NT2/D1 (cell line): ENCODE measurements at regions not wholly inside any gene's neighbourhood (a gene's known extent, or its start where the extent isn't known, plus 50 kb on each side); places are given as distances from the start of the nearest gene placed in this dataset.
A peak's percentile ranks its signal among the peaks of the same experiment; 100 is the strongest.
"Not testable (repeated sequence)": the region's sequence is repeated elsewhere in the genome, so short reads cannot be mapped to it uniquely, and the experiment has no call there.

Experiments
- DNase-seq: peaks from one replicate; pipeline ENCODE4 v3.0.0-alpha.2; 2011; ENCODE audit warnings: low read depth, low spot score
- H3K27me3 ChIP-seq: 2 replicates; pipeline ENCODE4 v1.6.0; 2011; ENCODE audit warnings: mild to moderate bottlenecking; ENCODE audit not compliant: insufficient read length, insufficient read depth
- H3K36me3 ChIP-seq: 2 replicates; pipeline ENCODE4 v1.6.1; 2011; ENCODE audit warnings: mild to moderate bottlenecking, low read length, mixed read lengths; ENCODE audit not compliant: insufficient read depth, insufficient read length
- H3K4me1 ChIP-seq: 2 replicates; pipeline ENCODE4 v1.5.1; 2011; ENCODE audit not compliant: insufficient read depth, insufficient read length
- H3K4me3 ChIP-seq: 2 replicates; pipeline ENCODE4 v1.5.1; 2011; ENCODE audit warnings: low read depth; ENCODE audit not compliant: insufficient read length
- H3K9ac ChIP-seq: 2 replicates; pipeline ENCODE4 v1.6.0; 2011; ENCODE audit warnings: low read depth; ENCODE audit not compliant: insufficient read length
- H3K9me3 ChIP-seq: 2 replicates; pipeline ENCODE4 v1.5.1; 2011; ENCODE audit warnings: mild to moderate bottlenecking, low read length; ENCODE audit not compliant: insufficient read depth
- SUZ12 ChIP-seq: IDR thresholded peaks from 2 replicates; pipeline ENCODE4 v1.6.1; 2011; ENCODE audit not compliant: insufficient read length, insufficient read depth; ENCODE audit errors: extremely low read depth
- YY1 ChIP-seq: IDR thresholded peaks from 2 replicates; pipeline ENCODE4 v1.6.1; 2011; ENCODE audit not compliant: insufficient read length, insufficient read depth
- ZNF274 ChIP-seq: IDR thresholded peaks from 2 replicates; pipeline ENCODE4 v1.6.1; 2011; ENCODE audit warnings: mild to moderate bottlenecking, low read depth, low read length

DNA sequence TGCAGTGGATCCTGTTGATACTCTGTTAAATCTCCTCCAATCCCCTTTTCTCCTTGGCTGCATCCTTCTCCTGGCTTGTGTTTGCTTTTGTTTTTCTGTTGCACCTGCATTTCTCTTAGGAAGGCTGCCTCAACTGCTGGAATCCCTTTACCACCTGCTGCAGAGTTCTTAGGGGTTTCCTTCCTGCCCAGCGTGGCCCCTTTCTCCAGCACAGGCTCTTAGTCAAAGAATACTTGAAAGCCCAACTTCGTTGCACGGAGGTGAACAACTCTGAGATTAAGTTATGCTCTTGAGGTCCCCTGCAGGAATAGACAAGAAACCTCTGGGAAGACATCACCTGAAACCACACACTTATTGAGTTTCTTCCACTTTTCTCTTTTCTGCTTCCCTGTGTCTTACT lies 121.6 kb upstream of the GRM7 start:
- H3K27me3 ChIP-seq = no peaks in the 10 kb centered on the region
- TF ChIP-seq ZNF274 = no peak
- no peaks in the 10 kb centered on the region for H3K4me1 ChIP-seq
- H3K4me3 ChIP-seq = no peak overlapping the region
- H3K9ac ChIP-seq = no peak overlapping the region
- no peak for DNase-seq
- no peaks in the 10 kb centered on the region for H3K9me3 ChIP-seq
- H3K36me3 ChIP-seq = no peaks in the 10 kb centered on the region

GRCh38 chr3:6743067-6743720 lies 117.7 kb upstream of the GRM7 start:
- H3K4me3 ChIP-seq = no peak overlapping the region
- no peaks in the 10 kb centered on the region for H3K36me3 ChIP-seq
- H3K4me1 ChIP-seq = no peaks in the 10 kb centered on the region
- H3K9me3 ChIP-seq = no peaks in the 10 kb centered on the region
- no peak for TF ChIP-seq SUZ12
- no peak for TF ChIP-seq ZNF274
- no peak for TF ChIP-seq YY1
- no peak overlapping the region for H3K9ac ChIP-seq
- H3K27me3 ChIP-seq = no peaks in the 10 kb centered on the region
- DNase-seq = no peak

GRCh38 chr3:6746443-6746842 lies 114.5 kb upstream of the GRM7 start:
- no peak for DNase-seq
- no peaks in the 10 kb centered on the region for H3K27me3 ChIP-seq
- no peaks in the 10 kb centered on the region for H3K36me3 ChIP-seq
- no peak overlapping the region for H3K9ac ChIP-seq
- no peaks in the 10 kb centered on the region for H3K9me3 ChIP-seq
- no peak for TF ChIP-seq YY1
- TF ChIP-seq ZNF274 = no peak
- no peak for TF ChIP-seq SUZ12
- no peak overlapping the region for H3K4me3 ChIP-seq
- H3K4me1 ChIP-seq = no peaks in the 10 kb centered on the region

GRCh38 chr3:6747017-6747416 lies 113.9 kb upstream of the GRM7 start:
- no peak overlapping the region for H3K9ac ChIP-seq
- no peaks in the 10 kb centered on the region for H3K36me3 ChIP-seq
- H3K4me3 ChIP-seq = no peak overlapping the region
- H3K4me1 ChIP-seq = no peaks in the 10 kb centered on the region
- H3K9me3 ChIP-seq = no peaks in the 10 kb centered on the region
- no peak for TF ChIP-seq SUZ12
- TF ChIP-seq YY1 = no peak
- TF ChIP-seq ZNF274 = no peak
- no peak for DNase-seq
- H3K27me3 ChIP-seq = no peaks in the 10 kb centered on the region

DNA sequence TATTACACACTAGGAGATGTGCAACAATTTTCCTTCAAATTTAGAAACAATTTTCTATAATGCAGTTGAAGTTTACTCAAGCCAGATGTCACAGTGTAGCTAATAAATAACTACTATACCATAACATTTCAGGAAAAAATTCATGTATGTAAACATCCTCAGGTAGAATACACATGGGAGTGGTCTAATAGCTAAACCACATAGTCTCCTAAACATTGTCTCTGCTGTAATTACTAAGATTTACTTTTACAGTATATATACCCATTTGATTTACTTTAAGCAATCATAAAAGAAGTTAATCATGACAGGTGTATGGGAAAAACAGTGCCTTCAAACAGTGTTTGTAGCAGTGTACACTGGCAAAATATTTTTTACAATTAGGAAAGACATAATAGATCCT lies 110.1 kb upstream of the GRM7 start:
- DNase-seq = no peak
- Histone ChIP-seq H3K4me3 (no peak overlapping the region), H3K36me3 (no peaks in the 10 kb centered on the region), H3K4me1 (no peaks in the 10 kb centered on the region), H3K27me3 (no peaks in the 10 kb centered on the region), H3K9ac (no peak overlapping the region), H3K9me3 (no peaks in the 10 kb centered on the region)
- TF ChIP-seq SUZ12 (no peak), ZNF274 (no peak), YY1 (no peak)

GRCh38 chr3:6753536-6753935 lies 107.4 kb upstream of the GRM7 start:
- DNase-seq = no peak
- Histone ChIP-seq H3K9me3 (no peaks in the 10 kb centered on the region), H3K27me3 (no peaks in the 10 kb centered on the region), H3K4me3 (no peak overlapping the region), H3K36me3 (no peaks in the 10 kb centered on the region), H3K4me1 (no peaks in the 10 kb centered on the region), H3K9ac (no peak overlapping the region)
- no peak for TF ChIP-seq ZNF274
- no peak for TF ChIP-seq YY1
- TF ChIP-seq SUZ12 = no peak

GRCh38 chr3:6769532-6770396 lies 91.2 kb upstream of the GRM7 start:
- not testable (repeated sequence) for DNase-seq, H3K27me3 ChIP-seq, H3K36me3 ChIP-seq, H3K9ac ChIP-seq, H3K4me1 ChIP-seq
- peaks cover 13% of the 10 kb centered on the region for H3K9me3 ChIP-seq
- H3K4me3 ChIP-seq = peak overlapping the region; percentile 30
